NCI-H1694 treated with DMSO at 0.1 percent for 48 hours (cell line): ENCODE measurements at regions not wholly inside any gene's neighbourhood (a gene's known extent, or its start where the extent isn't known, plus 50 kb on each side); places are given as distances from the start of the nearest gene placed in this dataset.
A peak's percentile ranks its signal among the peaks of the same experiment; 100 is the strongest.
"Not testable (repeated sequence)": the region's sequence is repeated elsewhere in the genome, so short reads cannot be mapped to it uniquely, and the experiment has no call there.

ENCODE experiments used
- DNase-seq: peaks from one replicate; lab custom pipeline; 2025; lab: John Stamatoyannopoulos, UW

DNA sequence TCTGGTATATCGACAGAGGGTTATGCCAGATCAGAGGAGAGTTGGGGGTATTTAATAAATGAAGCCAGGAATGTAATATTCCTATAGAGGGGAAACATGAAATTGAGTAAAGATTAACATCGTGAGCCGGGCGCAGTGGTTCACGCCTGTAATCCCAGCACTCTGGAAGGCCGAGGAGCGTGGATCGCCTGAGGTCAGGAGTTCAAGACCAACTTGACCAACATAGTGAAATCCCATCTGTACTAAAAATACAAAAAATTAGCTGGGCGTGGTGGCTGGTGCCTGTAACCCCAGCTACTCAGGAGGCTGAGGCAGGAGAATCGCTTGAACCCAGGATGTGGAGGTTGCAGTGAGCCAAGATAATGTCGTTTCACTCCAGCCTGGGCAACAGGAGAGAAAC lies 112.4 kb upstream of the ZNF184 start:
- not testable (repeated sequence) for DNase-seq

DNA sequence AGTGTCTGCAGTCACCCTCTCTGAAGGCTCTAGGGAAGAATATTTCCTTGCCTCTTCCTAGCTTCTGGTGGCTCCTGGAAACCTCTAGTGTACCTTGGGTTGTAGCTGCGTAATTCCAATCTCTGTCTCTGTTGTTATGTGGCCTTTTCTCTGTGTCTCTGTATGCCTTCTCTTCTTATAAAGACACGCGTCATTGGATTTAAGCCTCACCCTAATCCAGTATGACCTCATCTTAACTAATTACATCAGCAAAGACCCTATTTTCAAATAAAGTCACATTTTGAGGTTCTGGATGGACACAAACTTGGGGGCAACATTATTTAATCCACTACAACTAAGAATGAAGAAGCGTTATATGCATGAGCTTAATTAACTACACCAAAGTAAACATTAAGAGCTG lies 111.4 kb upstream of the ZNF184 start:
- DNase-seq, result no peak

DNA sequence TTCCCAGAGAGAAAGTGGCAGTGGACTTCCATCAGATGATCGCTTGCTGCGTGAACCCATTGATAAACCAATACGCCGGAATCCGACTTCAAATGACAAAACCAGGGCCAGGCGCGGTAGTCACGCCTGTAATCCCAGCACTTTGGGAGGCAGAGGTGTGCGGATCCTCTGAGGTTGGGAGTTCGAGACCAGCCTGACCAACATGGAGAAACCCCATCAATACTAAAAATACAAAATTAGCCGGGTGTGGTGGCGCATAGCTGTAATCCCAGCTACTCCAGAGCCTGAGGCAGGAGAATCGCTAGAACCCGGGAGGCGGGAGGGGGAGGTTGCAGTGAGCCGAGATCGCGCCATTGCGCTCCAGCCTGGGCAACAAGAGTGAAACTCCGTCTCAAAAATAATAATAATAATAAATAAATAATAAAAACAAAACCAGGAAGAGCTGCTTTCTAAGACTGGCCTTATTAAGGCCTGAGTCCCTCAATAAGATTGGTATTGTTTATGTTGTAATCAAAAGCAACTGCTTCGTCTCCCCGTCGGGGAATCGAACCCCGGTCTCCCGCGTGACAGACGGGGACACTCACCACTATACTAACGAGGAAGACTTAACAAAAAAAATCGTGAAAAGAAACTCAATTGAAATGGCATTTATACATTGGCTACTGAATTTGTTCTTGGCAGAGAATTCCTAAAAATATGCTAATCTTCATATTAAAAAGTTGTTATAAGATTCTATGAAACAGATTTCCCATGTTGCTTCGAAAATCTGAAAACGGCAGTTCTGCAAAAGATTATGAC lies 110.2 kb upstream of the ZNF184 start:
- DNase-seq, result peak; percentile 33

DNA sequence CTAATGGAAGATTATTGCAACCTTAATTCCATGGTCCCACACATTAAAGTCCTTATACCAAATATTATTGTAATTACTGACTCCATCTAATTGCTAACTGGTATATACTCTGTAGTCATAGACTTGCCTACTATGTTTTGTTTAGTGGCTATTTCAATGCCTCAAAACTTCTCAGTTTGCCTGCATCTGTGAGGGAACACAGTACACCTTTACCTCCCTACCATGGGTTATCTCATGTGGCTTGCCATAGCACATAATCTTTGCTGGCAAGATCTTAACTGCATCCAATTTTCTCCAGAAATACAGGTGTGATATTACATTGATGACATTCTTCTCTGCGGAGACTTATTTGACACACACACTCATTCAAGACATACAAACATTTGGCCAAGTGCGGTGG lies 107.1 kb upstream of the ZNF184 start:
- no peak for DNase-seq

DNA sequence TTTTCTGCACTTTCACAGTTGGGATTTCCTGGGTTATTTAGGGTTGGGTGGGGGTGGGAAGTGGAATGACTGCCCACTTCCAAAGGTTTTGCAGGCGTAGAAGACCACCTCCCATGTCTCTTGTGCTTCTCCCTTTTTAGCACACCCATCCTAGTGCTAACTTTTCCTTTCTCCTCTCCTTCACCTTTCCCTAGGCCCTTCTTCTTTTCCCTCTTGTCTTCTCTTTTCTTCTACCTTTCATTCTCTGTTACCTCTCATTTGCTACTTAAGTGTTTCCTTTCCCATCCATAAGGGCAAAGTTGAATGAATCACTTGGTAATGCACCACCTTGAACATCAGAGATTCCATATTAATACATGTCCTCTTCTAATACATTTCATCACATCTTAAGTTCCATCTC lies 105.0 kb upstream of the ZNF184 start:
- DNase-seq, result no peak

DNA sequence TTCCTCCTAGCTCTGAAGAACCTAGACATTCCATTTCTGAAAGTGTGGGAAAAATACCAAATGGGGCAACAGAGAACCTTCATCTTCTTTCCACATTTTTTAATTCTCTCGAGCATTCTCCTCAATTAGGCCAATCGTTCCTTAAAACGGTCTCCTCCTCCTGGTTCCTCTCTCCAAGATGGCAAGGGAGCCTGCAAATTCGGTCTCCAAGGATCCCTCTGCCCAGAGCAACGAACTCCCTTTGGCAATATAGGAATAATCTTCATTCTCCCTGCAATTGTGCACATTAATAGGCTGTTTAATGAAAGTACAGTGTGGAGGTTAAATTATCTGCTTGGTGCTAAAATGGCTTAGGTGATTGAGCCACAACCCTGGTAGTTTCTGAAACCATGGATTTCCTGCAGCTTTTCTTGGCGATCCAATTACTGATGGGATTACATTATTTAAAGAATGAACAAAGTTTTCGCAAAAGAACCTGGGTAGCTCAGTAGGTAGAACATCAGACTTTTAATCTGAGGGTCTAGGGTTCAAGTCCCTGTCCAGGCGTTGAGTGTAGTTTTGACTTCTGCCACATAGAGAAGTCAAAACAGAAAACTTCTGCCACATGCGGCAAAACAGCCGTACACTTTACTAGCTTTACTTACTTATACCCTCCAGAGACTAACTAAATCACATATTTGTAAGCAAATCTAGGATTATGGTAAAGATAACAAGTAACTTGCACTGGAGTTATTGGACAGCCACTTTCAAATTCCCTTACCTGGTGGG lies 102.9 kb upstream of the ZNF184 start:
- no peak for DNase-seq

DNA sequence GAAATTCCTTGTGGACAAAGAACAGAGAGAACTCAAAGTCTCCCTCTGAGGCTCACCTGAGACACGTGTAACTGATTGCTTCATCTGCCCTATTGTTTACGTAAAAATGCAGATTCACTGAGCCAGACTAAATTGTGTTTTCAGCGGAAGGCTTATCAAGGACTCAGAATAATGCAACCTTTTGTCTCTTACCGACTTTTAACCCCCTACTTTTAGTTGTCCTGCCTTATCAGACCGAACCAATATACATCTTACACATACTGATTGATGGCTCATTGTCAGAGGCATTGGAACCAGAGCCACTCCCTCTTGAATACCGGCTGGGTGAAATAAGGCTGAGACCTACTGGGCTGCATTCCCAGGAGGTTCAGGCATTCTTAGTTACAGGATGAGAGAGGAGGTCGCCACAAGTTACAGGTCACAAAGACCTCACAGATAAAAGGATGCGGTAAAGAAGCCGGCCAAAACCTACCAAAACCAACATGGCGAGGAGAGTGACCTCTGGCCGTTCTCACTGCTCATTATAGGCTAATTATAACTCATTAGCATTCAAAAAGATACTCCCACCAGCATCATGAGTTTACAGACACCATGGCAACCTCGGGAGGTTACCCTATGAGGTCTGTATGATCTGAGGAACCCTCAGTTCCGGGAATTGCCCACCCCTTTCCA lies 95.5 kb upstream of the ZNF184 start:
- DNase-seq, result no peak

DNA sequence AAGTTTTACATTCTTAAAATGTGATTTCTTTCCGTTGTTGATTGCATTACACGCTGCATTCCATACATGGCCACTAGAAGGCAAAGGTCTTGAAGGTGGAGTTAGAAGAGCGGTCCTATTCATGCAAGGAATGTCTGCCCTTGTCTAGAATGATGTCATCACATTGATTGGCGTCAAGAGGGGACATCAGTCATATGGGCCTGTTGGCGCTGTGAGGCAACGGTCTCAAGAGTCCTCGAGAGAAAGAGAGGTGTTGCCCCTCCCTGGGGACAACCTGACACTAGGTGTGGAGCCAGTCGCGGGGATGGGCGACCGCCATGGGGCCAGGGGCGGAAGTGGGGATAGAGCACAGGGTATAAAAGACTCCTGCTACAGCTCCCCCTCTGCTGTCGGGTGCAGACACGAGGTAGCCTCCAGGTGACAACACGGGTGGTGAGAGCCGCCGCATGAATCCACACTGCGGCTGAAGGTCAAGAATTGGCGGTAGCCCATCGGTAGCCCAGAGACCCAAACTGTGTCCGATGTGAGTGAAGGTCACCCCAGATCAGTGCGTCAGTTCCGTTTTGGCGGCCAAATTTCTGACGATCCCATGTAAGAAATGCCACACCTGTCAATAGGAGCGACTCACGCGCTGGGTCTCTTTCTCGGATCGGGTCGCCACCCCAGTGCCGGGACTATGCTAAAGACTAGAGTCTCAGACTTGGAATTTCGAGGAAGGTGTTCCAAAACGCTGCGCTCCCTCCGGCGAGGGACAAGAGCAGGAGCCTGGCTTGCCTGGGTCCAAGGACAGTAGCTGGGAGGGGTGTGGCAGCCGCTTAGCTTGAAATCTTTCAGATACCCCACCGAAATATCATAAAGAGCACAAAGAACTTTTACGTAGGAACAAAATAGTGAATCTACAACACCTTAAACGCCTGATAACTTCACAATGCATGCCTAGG lies 93.2 kb upstream of the ZNF184 start:
- no peak for DNase-seq

DNA sequence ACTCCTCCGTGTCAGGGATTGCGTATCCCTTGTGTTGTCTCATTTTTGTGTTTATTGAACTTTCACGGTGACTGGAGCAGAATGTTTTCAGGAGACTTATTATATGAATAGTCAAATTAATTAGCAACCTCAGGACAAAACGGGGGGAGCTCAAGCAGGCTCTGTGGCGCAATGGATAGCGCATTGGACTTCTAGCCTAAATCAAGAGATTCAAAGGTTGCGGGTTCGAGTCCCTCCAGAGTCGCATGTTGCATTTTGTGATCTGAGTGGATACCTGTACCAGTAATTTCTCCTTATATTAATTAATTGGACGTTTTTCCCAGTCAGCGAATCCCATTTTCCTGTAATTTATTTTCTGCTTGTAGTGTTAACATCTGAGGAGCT lies 89.1 kb upstream of the ZNF184 start:
- no peak for DNase-seq

DNA sequence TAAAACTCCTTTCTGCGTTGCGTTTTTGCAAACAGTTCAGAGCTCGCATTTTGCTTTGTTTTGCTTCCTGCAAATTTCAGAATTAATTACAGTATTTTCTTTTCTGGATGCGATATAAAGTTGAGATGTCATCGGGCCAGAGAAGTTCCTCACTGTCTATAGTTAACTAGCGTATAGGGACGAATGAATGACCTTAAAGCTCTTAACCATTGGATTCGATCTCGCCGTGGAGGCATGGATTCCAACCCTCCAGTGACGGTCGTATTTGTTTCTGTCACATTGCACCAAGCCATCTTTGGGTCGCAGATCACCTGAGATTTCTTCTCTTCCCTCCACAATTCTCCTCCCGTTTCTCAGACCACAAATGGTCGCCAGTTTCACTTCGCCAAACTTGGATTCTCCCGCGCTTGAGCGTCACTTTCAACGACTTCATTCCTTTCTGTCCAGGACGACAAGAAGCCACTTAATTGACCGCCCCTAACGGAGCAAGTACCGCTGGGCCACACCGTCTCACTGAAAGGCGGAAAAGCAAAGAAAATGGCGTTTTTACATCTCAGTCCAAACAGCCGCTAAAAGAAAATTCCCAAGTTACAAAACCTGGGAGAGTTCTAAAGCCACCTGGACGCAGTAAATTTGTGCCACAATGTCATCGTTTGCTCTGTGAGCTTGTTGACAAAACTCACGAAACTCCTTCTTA lies 85.3 kb upstream of the ZNF184 start:
- DNase-seq, result no peak

DNA sequence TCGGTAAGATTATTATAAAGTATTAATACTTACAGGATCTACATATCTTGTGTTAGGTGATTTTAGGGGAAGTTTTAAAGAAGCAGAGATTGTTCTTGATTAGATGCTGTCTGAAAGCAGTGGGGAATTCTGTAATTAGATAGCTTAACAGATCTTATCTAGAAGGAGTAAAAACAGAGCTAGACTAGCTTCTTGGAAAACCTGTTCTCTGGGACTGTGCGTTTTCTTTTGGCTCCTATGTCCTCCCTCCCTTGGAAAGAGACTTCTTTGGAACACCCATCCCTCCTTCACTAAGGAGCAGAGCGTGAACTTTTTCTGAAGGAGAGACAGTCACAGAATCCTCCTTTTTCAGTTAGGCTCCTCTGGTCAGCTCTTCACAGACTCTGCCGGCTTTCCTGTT lies 83.5 kb upstream of the ZNF184 start:
- DNase-seq, result no peak

DNA sequence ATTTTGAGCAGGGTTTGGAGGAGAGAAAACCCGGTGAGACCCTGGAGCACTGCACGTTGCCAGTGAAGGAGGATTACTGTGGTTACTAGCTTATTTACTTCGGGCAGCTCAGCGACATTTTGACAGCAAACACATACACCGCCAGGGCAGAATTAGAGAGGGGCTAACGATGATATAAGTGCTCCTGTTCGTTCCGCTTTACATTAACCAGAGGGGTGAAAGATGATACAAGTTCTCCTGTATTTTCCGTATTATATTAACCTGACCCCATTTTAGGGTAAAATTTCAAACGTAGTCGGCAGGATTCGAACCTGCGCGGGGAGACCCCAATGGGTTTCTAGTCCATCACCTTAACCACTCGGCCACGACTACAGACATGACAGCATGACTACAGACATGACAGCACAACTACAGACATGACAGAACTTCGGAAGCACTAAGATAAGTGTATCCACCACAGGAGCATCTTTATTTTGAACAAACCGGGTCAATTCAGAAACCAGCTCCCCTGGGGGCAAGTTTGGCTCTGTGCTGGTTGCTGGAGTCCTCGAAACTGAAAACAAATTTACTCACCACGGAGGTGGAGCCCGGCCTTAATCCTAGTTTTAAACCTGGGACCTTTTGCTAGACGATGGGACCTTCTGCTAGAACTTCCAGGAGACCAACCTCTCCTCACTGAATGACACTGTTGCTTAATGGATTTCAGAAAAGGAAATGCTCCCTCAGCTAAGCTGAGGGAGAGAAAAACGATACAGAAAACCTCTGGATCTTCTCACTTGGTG lies 80.4 kb upstream of the ZNF184 start:
- DNase-seq, result peak; percentile 6

DNA sequence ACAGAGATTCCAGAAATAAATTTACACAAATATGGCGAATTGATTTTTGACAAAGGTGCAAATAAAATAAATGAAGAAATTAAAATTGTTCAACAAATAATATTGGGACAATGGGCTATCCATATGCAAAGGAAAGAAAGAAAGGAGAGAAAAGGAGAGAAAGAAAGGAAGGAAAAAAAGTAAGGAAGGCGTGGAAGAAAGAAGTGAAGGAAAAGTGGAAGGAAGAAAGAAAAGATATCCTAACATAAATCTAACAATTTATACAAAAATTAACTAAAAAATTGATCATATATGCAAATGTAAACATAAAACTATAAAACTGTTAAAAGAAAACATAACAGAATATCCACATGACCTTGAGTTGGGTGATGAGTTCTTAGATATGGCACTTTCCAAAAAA lies 78.7 kb upstream of the ZNF184 start:
- no peak for DNase-seq

DNA sequence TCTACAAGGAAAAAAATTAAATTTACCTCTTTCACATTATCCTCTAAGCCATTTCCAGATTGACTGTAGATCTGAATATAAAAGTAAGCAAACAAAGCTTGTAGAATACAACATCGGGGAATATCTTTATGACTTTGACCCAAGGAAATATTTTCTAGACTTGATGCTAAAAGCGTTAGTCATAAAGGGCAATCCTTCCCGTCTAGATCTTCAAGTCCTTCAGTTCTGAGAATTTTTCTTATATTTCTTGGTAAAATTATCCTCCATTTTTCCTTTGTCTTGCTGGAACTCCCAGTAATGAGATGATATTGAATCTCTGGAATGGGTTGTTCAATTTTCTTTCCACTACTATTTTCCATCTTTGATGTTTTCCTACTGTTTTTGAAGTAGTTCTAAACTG lies 77.8 kb upstream of the ZNF184 start:
- no peak for DNase-seq

DNA sequence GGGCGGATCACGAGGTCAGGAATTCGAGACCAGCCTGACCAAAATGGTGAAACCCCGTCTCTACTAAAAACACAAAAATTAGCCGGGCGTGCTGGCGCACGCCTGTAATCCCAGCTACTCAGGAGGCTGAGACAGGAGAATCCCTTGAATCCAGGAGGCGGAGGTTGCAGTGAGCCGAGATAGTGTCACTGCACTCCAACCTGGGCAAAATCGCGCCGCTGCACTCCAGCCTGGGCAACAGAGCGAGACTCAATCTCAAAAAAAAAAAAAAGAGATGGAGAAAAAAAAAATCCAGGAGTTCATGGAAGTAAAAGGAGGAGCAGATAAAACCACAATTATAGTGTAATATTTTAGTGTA lies 76.3 kb upstream of the ZNF184 start:
- DNase-seq, result not testable (repeated sequence)

DNA sequence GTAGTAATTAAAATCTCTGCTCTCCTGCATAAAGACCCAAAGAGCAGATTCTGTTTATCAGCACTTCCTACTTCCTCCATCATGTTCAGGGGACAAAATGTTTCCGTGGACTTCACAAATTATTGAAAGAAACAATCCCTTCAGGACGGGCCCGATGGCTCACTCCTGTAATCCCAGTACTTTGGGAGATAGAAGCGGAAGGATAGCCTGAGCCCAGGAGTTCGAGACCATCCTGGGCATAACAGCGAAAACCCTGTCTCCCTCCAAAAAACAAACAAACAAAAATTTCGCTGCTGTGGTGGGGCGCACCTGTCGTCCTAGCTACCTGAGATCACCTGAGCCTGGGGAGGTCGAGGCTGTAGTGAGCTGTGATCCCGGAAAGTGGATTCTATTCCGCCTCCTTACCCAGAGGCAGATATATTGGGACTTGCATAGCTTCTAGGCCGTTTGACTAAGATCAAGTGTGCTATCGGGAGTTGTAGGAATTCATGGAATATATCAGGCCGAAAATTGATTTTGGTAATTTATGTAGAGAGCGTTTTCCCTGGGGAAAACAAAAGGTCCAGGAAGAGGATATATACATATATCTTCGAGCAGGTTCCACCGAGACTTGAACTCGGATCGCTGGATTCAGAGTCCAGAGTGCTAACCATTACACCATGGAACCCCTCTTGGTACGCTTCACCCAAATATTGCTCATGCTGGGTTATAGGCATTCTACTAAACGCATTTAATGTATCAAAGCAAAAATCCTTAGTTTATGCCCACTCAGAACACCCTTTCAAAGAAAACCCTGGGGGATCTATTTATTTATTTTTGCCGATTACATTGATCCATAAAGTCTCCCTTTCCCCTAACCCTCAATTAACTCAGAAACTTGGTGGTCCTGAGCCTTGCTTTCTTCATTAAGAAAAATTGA lies 74.5 kb upstream of the ZNF184 start:
- DNase-seq, result peak; percentile 10

DNA sequence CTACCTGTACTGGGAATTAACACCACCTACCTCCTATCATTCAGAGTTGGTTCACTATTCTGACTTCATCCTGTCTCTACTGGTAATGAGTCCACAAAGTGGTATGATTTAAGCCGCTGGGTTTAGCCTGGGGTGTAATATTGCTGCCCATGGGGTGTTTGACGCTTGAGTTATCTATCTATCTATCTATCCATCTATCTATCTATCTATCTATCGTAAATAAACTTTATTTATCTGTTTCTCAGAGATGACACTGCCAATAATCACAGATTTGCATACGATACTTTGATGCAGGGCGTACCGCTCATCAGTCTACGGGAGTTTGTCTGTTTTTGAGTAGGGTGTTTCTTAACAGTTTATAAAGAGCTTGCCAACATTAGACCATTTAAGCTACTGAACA lies 73.6 kb upstream of the ZNF184 start:
- no peak for DNase-seq

DNA sequence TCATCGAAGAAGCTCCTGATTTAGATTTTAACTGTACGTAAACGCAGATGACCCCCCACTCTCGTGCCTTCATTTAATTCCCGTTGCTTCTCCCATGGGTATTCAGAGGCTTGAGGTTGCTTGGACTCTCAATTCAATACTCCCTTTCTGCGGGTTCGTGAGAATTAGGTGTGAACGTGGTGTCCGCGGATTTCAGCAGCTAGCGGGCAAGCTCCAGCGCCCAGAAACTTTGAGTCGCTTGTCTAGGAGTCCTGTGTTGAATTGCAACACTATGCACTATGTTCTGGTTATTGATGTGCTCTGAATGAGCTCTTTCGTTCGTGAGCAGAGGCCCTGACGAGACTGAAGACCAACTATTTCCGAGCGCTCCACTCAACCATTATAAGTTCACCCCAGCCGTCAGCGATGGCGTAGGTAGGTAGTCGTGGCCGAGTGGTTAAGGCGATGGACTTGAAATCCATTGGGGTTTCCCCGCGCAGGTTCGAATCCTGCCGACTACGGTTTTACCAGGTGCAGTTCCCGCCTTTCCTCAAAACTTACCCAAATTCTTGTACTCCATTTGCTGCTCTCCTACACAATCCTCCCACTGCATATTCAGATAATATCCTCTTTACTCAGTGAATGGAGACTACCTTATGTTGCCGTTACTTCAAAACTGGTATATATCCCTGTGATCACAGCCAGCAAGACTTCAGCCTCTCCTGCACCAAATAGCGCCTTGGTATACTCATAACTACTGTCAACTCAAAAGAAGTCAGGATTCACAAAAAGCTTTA lies 72.6 kb upstream of the ZNF184 start:
- no peak for DNase-seq
